ENCODE measurements at regions not wholly inside any gene's neighbourhood (a gene's known extent, or its start where the extent isn't known, plus 50 kb on each side); places are given as distances from the start of the nearest gene placed in this dataset.

DNA sequence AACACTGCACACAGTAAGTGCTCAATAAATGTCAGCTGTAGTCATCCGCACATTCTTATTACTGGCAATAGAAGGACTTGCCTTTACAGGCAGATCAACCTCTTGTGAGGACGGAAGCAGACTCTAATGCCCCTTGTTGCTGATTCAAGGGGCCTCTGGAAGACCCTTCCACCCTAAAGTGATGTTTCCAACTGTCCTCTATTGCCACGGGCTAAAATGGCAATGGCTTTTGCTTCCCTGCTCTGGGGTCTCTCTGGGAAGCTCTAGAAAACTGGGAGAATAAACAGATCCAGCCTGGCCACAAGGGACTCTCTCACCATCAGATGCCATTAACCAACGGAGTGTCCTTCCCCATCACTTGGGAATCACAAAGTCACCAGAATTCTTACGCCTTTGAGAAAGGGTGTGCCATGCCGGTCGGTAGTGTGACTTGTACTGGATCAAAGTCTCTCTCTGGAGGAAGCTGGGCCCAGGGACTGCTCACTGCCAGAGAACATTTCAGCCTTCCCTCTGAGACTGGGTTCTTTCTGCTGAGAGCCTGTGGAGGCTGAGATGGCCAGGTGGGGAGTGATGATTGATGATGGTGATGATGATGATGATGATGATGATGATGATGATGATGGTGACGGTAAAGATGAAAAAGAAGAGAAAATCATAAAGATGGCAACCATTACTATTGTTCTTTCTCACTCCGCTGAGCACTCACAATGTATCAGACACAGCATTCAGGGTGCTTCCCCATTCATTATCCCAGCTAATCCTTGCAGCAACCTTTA, 146.8 kb downstream of the CYLD start:
- TF ChIP-seq, protein P1, sequence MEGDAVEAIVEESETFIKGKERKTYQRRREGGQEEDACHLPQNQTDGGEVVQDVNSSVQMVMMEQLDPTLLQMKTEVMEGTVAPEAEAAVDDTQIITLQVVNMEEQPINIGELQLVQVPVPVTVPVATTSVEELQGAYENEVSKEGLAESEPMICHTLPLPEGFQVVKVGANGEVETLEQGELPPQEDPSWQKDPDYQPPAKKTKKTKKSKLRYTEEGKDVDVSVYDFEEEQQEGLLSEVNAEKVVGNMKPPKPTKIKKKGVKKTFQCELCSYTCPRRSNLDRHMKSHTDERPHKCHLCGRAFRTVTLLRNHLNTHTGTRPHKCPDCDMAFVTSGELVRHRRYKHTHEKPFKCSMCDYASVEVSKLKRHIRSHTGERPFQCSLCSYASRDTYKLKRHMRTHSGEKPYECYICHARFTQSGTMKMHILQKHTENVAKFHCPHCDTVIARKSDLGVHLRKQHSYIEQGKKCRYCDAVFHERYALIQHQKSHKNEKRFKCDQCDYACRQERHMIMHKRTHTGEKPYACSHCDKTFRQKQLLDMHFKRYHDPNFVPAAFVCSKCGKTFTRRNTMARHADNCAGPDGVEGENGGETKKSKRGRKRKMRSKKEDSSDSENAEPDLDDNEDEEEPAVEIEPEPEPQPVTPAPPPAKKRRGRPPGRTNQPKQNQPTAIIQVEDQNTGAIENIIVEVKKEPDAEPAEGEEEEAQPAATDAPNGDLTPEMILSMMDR (IDR thresholded peaks at IDR 0.05), result no peak
- no peak for TF ChIP-seq POLR2A (IDR thresholded peaks at IDR 0.05)
